Left lung (tissue), 4 donors: ENCODE measurements at regions not wholly inside any gene's neighbourhood (a gene's known extent, or its start where the extent isn't known, plus 50 kb on each side); places are given as distances from the start of the nearest gene placed in this dataset.

Source experiments
- ATAC-seq: fragments of 200-7000 bp; cut with Tn5 transposase; one replicate; pipeline ENCODE4 v1.9.1; 2020; ENCODE audit warnings: moderate library complexity
- DNase-seq, 4 donors: peaks; one replicate each; pipeline ENCODE4 v3.0.0-alpha.2; 2013 to 2020
- H3K27ac ChIP-seq, 2 donors: fragments of 200-600 bp; sonication (generic) in 1 of 2; one replicate each; pipeline versions ENCODE4 v1.5.0 to v1.8.0; 2020 to 2021
- H3K27me3 ChIP-seq, 2 donors: fragments of 200-600 bp; sonication (generic) in 1 of 2; one replicate each; pipeline versions ENCODE4 v1.5.0 to v1.8.0; 2020 to 2021
- H3K36me3 ChIP-seq, 2 donors: fragments of 200-600 bp; sonication (generic) in 1 of 2; one replicate each; pipeline versions ENCODE4 v1.5.0 to v1.8.0; 2020 to 2021
- H3K4me1 ChIP-seq, 2 donors: fragments of 200-600 bp; one replicate each; pipeline ENCODE4 v1.8.0; 2021
- H3K4me3 ChIP-seq, 2 donors: fragments of 200-600 bp; sonication (generic) in 1 of 2; one replicate each; pipeline versions ENCODE4 v1.5.0 to v1.8.0; 2020 to 2021; ENCODE audit warnings: mild to moderate bottlenecking in 1 of 2
- H3K9me3 ChIP-seq, 2 donors: fragments of 200-600 bp; sonication (generic) in 1 of 2; one replicate each; pipeline versions ENCODE4 v1.5.0 to v1.8.0; 2020 to 2021
- intact Hi-C, 2 donors: fragments of 100-400 bp; cut with DNase I; formaldehyde crosslinking; loops; one replicate each; pipeline versions ENCODE4 v1.11.2 to v1.14.2; 2022
- TF ChIP-seq, protein P1 (sequence below), 2 donors: fragments of 200-600 bp; sonication (generic) in 1 of 2; IDR thresholded peaks; one replicate each; pipeline versions ENCODE4 v1.5.0 to v1.8.0; 2021; ENCODE audit warnings: antibody characterized with exemption in 2 of 2
- donor health status: DM: no; HTN: yes; CAD: no.
- donor health status: DM: no; HTN: no; CAD: no.

DNA sequence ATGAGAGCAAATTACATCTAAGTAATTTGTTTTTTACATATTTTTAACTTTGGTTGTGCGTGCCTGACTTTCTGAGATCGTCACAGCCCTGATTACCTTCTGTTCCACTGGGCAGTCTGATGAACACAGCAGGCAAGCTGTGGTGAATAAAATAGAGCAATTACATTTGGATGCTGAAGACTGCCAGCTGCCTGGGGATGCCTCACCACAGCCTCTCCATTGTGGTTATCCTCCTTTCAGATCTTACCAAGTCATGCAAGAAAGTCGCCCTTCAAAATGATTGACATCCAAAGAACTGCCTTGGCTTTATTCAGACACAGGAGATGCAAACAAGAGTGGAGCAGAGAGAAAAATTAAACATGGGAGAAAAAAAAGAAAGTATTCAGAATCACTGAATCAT is 456.6 kb upstream of the TMPO start:
- ATAC-seq (no peak), DNase-seq (no peak)
- H3K27me3 ChIP-seq = no peaks in the 10 kb centered on the region
- no peaks in the 10 kb centered on the region for H3K9me3 ChIP-seq
- H3K36me3 ChIP-seq = no peaks in the 10 kb centered on the region
- H3K4me3 ChIP-seq = no peak overlapping the region
- TF ChIP-seq, protein P1, sequence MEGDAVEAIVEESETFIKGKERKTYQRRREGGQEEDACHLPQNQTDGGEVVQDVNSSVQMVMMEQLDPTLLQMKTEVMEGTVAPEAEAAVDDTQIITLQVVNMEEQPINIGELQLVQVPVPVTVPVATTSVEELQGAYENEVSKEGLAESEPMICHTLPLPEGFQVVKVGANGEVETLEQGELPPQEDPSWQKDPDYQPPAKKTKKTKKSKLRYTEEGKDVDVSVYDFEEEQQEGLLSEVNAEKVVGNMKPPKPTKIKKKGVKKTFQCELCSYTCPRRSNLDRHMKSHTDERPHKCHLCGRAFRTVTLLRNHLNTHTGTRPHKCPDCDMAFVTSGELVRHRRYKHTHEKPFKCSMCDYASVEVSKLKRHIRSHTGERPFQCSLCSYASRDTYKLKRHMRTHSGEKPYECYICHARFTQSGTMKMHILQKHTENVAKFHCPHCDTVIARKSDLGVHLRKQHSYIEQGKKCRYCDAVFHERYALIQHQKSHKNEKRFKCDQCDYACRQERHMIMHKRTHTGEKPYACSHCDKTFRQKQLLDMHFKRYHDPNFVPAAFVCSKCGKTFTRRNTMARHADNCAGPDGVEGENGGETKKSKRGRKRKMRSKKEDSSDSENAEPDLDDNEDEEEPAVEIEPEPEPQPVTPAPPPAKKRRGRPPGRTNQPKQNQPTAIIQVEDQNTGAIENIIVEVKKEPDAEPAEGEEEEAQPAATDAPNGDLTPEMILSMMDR (IDR thresholded peaks at IDR 0.05) = no peak
- no peak overlapping the region for H3K27ac ChIP-seq
- intact Hi-C loops = no loop called here
- H3K4me1 ChIP-seq = no peaks in the 10 kb centered on the region

DNA sequence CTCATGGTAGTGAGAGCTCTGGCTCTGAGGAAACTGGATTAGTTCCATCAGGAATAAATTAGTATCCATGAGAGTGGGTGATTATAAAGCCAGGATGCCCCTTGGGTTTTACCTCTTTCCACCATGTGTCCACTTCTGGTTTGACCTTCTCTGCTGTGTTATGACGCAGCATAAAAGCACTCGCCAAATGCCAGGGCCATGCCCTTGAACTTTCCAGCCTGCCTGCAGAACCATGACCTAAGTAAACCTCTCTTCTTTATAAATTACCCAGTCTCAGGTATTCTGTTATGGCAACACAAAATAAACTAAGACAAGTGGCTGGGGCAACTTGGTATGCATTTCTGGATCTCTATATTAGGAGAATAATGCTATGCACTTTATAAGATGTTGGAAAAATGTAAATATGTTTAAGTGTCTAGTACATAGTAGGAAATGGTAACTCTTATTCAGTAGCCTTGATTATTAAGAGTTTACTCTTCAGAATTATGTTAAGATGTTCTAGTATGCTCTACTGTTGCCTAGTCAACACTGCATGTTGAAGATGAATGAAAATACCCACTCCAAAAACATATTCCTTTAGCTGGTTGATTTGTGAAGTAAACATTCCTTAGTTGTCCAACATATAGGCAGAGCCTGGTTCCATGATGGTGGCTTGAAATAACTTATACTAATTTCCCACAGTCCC is 455.6 kb upstream of the TMPO start:
- H3K36me3 ChIP-seq = no peaks in the 10 kb centered on the region
- H3K27ac ChIP-seq = no peak overlapping the region
- DNase-seq (peak in 1 of 4 donors; percentile 39), ATAC-seq (peak; percentile 84)
- TF ChIP-seq, protein P1 (IDR thresholded peaks at IDR 0.05) = no peak
- intact Hi-C loops = no loop called here
- no peaks in the 10 kb centered on the region for H3K27me3 ChIP-seq
- no peaks in the 10 kb centered on the region for H3K4me1 ChIP-seq
- no peaks in the 10 kb centered on the region for H3K9me3 ChIP-seq
- H3K4me3 ChIP-seq = no peak overlapping the region

DNA sequence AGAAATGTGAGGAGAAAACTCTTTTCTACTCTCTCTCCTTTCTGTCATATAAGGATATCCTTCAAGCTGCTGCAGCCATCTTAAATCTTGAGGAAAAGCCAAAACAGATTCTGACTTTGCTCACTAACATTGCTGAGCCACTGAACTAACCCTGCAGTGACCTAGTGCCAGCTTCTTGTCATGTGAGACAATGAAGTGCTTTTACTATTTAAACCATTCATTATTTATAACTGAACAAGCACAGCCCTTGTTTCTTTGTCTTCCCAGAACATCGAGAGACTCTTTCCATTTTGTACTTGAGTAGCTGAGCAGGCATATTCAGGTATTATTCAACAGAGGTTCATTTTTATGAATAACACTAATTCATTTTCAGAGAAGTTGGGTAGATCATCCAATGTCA is 455.0 kb upstream of the TMPO start:
- H3K9me3 ChIP-seq = no peaks in the 10 kb centered on the region
- peak; percentile 43 for ATAC-seq
- no peaks in the 10 kb centered on the region for H3K36me3 ChIP-seq
- intact Hi-C loops = no loop called here
- no peaks in the 10 kb centered on the region for H3K4me1 ChIP-seq
- DNase-seq = no peak
- no peak overlapping the region for H3K27ac ChIP-seq
- H3K27me3 ChIP-seq = no peaks in the 10 kb centered on the region
- H3K4me3 ChIP-seq = no peak overlapping the region
- TF ChIP-seq, protein P1 (IDR thresholded peaks at IDR 0.05) = no peak

DNA sequence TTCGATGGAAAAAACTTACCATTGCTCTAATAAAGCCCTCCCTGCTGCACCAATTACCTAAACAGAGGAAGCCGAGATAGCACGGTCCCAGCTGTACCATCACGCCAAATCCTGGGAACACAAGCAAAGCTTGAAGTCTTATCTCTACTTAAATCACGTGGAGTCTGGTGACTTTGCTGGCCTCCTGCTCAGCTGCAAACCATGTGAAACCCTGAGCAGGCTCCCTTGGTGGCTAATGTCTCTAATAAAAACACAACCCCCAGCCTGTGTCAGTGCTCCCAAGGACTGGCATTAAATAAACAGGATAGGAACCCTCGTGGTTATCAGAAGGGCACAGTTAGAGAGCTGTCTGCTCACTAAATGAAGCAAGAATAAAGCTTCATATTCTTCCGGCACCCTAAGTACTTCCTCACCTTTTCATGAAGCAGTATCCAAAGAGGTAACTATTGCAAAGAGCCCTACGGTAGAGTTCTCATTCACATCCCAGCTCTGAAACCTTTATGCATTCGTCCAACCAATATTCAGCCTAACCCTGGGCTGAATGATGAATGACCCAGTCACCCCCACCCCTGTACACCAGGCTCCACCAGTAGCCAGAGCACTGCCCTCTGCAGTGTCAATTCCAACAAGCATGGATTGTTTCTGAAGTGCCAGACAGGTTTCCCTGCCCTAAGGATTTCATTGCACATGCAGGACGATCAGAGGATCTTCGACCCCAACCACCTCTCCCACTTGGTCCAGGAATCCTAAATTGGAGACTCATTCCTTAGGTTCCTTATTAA is 452.7 kb upstream of the TMPO start:
- Histone ChIP-seq H3K4me1 (no peaks in the 10 kb centered on the region), H3K9me3 (no peaks in the 10 kb centered on the region), H3K4me3 (no peak overlapping the region), H3K36me3 (no peaks in the 10 kb centered on the region), H3K27me3 (no peaks in the 10 kb centered on the region), H3K27ac (no peak overlapping the region)
- no peak for ATAC-seq
- TF ChIP-seq, protein P1 (IDR thresholded peaks at IDR 0.05) = no peak
- DNase-seq = no peak
- intact Hi-C loops = no loop called here

DNA sequence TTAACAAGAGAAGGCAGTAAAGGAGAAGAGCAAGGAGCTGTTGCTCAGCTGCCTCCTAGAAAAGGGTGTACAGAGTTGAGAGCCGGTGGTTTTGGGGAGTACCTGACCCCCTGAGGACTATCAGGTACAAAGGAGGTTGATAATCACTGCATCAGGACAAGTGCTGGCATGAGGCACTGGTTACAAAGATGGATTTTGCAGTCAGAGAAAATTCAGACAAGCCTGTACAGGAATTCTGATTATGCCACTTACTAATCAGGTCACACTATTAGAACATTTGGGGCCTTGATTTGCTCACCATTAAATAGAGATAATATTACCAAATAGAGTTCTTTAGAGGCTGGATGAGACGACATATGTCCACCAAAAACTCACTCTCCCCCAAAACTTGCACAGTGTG is 450.9 kb upstream of the TMPO start:
- no peaks in the 10 kb centered on the region for H3K27me3 ChIP-seq
- no peak for DNase-seq
- no peaks in the 10 kb centered on the region for H3K4me1 ChIP-seq
- H3K36me3 ChIP-seq = no peaks in the 10 kb centered on the region
- intact Hi-C loops = no loop called here
- ATAC-seq = no peak
- no peaks in the 10 kb centered on the region for H3K9me3 ChIP-seq
- TF ChIP-seq, protein P1 (IDR thresholded peaks at IDR 0.05) = no peak
- H3K27ac ChIP-seq = no peak overlapping the region
- H3K4me3 ChIP-seq = no peak overlapping the region
